ENCODE measurements at regions not wholly inside any gene's neighbourhood (a gene's known extent, or its start where the extent isn't known, plus 50 kb on each side); places are given as distances from the start of the nearest gene placed in this dataset.

GRCh38 chr7:115883629-115884028 is 146.9 kb downstream of the TFEC start:
- Mint-ChIP-seq H3K27me3 (ENCODE audit: low read depth) (peaks cover 3% of the 10 kb centered on the region), H3K27ac (no peak overlapping the region), H3K4me3 (no peak overlapping the region), H3K4me1 (ENCODE audit: low read depth) (no peaks in the 10 kb centered on the region), H3K9me3 (peaks cover 2% of the 10 kb centered on the region), H3K36me3 (ENCODE audit: low read depth) (peaks cover 2% of the 10 kb centered on the region)
- intact Hi-C loops (cut with micrococcal nuclease) = no loop called here
- CTCF ChIA-PET = no interaction called here
- DNase-seq = no peak

- no peaks in the 10 kb centered on the region for H3K27me3 Mint-ChIP-seq (ENCODE audit: low read depth)
Observed at GRCh38 chr7:115881476-115881875, 149.1 kb downstream of the TFEC start.

GRCh38 chr7:115879171-115879570 is 151.4 kb downstream of the TFEC start:
- no peaks in the 10 kb centered on the region for H3K36me3 Mint-ChIP-seq (ENCODE audit: low read depth)
- CTCF ChIA-PET = no interaction called here
- H3K27ac Mint-ChIP-seq = no peak overlapping the region
- intact Hi-C loops (cut with micrococcal nuclease) = no loop called here
- no peak for DNase-seq
- H3K9me3 Mint-ChIP-seq = no peaks in the 10 kb centered on the region
- H3K4me1 Mint-ChIP-seq (ENCODE audit: low read depth) = no peaks in the 10 kb centered on the region
- H3K27me3 Mint-ChIP-seq (ENCODE audit: low read depth) = no peaks in the 10 kb centered on the region
- H3K4me3 Mint-ChIP-seq = no peak overlapping the region

More at GRCh38 chr7:115881476-115881875, 149.1 kb downstream of the TFEC start:
- no peak for DNase-seq
- Mint-ChIP-seq H3K27ac (no peak overlapping the region), H3K4me3 (no peak overlapping the region), H3K9me3 (no peaks in the 10 kb centered on the region), H3K4me1 (ENCODE audit: low read depth) (no peaks in the 10 kb centered on the region), H3K36me3 (ENCODE audit: low read depth) (no peaks in the 10 kb centered on the region)
- intact Hi-C loops (cut with micrococcal nuclease) = no loop called here
- CTCF ChIA-PET = interaction anchor here (0.5 kb wide), 1 partner anchor 14 kb away, joined by 6 read pairs; no protein-coding TSS in a partner anchor

- no peaks in the 10 kb centered on the region for H3K36me3 Mint-ChIP-seq (ENCODE audit: low read depth)
- intact Hi-C loops (cut with micrococcal nuclease) = no loop called here
- no peak for DNase-seq
- no peak overlapping the region for H3K4me3 Mint-ChIP-seq
- no peaks in the 10 kb centered on the region for H3K9me3 Mint-ChIP-seq
- H3K27me3 Mint-ChIP-seq (ENCODE audit: low read depth) = peaks cover 2% of the 10 kb centered on the region
- H3K4me1 Mint-ChIP-seq (ENCODE audit: low read depth) = no peaks in the 10 kb centered on the region
- CTCF ChIA-PET = interaction anchor here (0.6 to 1.4 kb wide), 2 partner anchors 19 to 370 kb away, joined by 3 to 4 read pairs; no protein-coding TSS in a partner anchor
- no peak overlapping the region for H3K27ac Mint-ChIP-seq
Observed at GRCh38 chr7:115869801-115870200, 160.8 kb downstream of the TFEC start.

- CTCF ChIA-PET = interaction anchor here (0.6 kb wide), 1 partner anchor 370 kb away, joined by 4 read pairs; no protein-coding TSS in a partner anchor
Observed at GRCh38 chr7:115869190-115869589, 161.4 kb downstream of the TFEC start.

GRCh38 chr7:115868369-115868768 is 162.2 kb downstream of the TFEC start:
- DNase-seq = no peak
- intact Hi-C loops (cut with micrococcal nuclease) = no loop called here
- Mint-ChIP-seq H3K36me3 (ENCODE audit: low read depth) (no peaks in the 10 kb centered on the region), H3K4me3 (no peak overlapping the region), H3K4me1 (ENCODE audit: low read depth) (no peaks in the 10 kb centered on the region), H3K9me3 (no peaks in the 10 kb centered on the region), H3K27me3 (ENCODE audit: low read depth) (peaks cover 5% of the 10 kb centered on the region), H3K27ac (no peak overlapping the region)
- CTCF ChIA-PET = no interaction called here

More at GRCh38 chr7:115869190-115869589, 161.4 kb downstream of the TFEC start:
- no peaks in the 10 kb centered on the region for H3K9me3 Mint-ChIP-seq
- H3K4me1 Mint-ChIP-seq (ENCODE audit: low read depth) = no peaks in the 10 kb centered on the region
- H3K27ac Mint-ChIP-seq = no peak overlapping the region
- peaks cover 5% of the 10 kb centered on the region for H3K27me3 Mint-ChIP-seq (ENCODE audit: low read depth)
- intact Hi-C loops (cut with micrococcal nuclease) = no loop called here
- no peaks in the 10 kb centered on the region for H3K36me3 Mint-ChIP-seq (ENCODE audit: low read depth)
- no peak for DNase-seq
- no peak overlapping the region for H3K4me3 Mint-ChIP-seq

- DNase-seq = no peak
- intact Hi-C loops (cut with micrococcal nuclease) = no loop called here
- Mint-ChIP-seq H3K4me1 (ENCODE audit: low read depth) (no peaks in the 10 kb centered on the region), H3K27ac (no peak overlapping the region), H3K27me3 (ENCODE audit: low read depth) (peaks cover 2% of the 10 kb centered on the region), H3K4me3 (no peak overlapping the region), H3K36me3 (ENCODE audit: low read depth) (no peaks in the 10 kb centered on the region), H3K9me3 (no peaks in the 10 kb centered on the region)
- CTCF ChIA-PET = no interaction called here
Observed at GRCh38 chr7:115864082-115864481, 166.5 kb downstream of the TFEC start.

- Mint-ChIP-seq H3K36me3 (ENCODE audit: low read depth) (no peaks in the 10 kb centered on the region), H3K27ac (no peak overlapping the region), H3K9me3 (no peaks in the 10 kb centered on the region), H3K4me1 (ENCODE audit: low read depth) (no peaks in the 10 kb centered on the region), H3K27me3 (ENCODE audit: low read depth) (no peaks in the 10 kb centered on the region), H3K4me3 (no peak overlapping the region)
- no peak for DNase-seq
- intact Hi-C loops (cut with micrococcal nuclease) = loop anchor here (1.0 to 10.0 kb wide), 5 partner anchors 271 to 1825 kb away; no protein-coding TSS in a partner anchor
- CTCF ChIA-PET = interaction anchor here (0.8 to 2.2 kb wide), 3 partner anchors 19 to 1770 kb away, joined by 3 to 6 read pairs (median 3); no protein-coding TSS in a partner anchor
Observed at GRCh38 chr7:115851291-115851690, 179.3 kb downstream of the TFEC start.

GRCh38 chr7:115850774-115851173 is 179.8 kb downstream of the TFEC start:
- Mint-ChIP-seq H3K4me3 (no peak overlapping the region), H3K27ac (no peak overlapping the region), H3K27me3 (ENCODE audit: low read depth) (no peaks in the 10 kb centered on the region), H3K9me3 (no peaks in the 10 kb centered on the region), H3K4me1 (ENCODE audit: low read depth) (no peaks in the 10 kb centered on the region), H3K36me3 (ENCODE audit: low read depth) (no peaks in the 10 kb centered on the region)
- no peak for DNase-seq
- intact Hi-C loops (cut with micrococcal nuclease) = loop anchor here (1.0 to 10.0 kb wide), 5 partner anchors 272 to 1824 kb away; no protein-coding TSS in a partner anchor
- CTCF ChIA-PET = interaction anchor here (0.8 to 2.2 kb wide), 3 partner anchors 19 to 1769 kb away, joined by 3 to 6 read pairs (median 3); no protein-coding TSS in a partner anchor

- H3K36me3 Mint-ChIP-seq (ENCODE audit: low read depth) = no peaks in the 10 kb centered on the region
- H3K9me3 Mint-ChIP-seq = no peaks in the 10 kb centered on the region
- no peaks in the 10 kb centered on the region for H3K4me1 Mint-ChIP-seq (ENCODE audit: low read depth)
- CTCF ChIA-PET = no interaction called here
- no peak for DNase-seq
- no peaks in the 10 kb centered on the region for H3K27me3 Mint-ChIP-seq (ENCODE audit: low read depth)
- no peak overlapping the region for H3K4me3 Mint-ChIP-seq
- no peak overlapping the region for H3K27ac Mint-ChIP-seq
- intact Hi-C loops (cut with micrococcal nuclease) = no loop called here
Observed at GRCh38 chr7:115844857-115845256, 185.7 kb downstream of the TFEC start.

- intact Hi-C loops (cut with micrococcal nuclease) = no loop called here
- Mint-ChIP-seq H3K27me3 (ENCODE audit: low read depth) (no peaks in the 10 kb centered on the region), H3K27ac (no peak overlapping the region), H3K4me3 (no peak overlapping the region), H3K9me3 (peaks cover 2% of the 10 kb centered on the region), H3K36me3 (ENCODE audit: low read depth) (no peaks in the 10 kb centered on the region), H3K4me1 (ENCODE audit: low read depth) (no peaks in the 10 kb centered on the region)
- no peak for DNase-seq
- CTCF ChIA-PET = no interaction called here
Observed at GRCh38 chr7:115840702-115841101, 189.9 kb downstream of the TFEC start.

- CTCF ChIA-PET = no interaction called here
- intact Hi-C loops (cut with micrococcal nuclease) = no loop called here
- peaks cover 2% of the 10 kb centered on the region for H3K9me3 Mint-ChIP-seq
- no peaks in the 10 kb centered on the region for H3K36me3 Mint-ChIP-seq (ENCODE audit: low read depth)
- no peak for DNase-seq
- H3K4me3 Mint-ChIP-seq = no peak overlapping the region
- no peak overlapping the region for H3K27ac Mint-ChIP-seq
- no peaks in the 10 kb centered on the region for H3K27me3 Mint-ChIP-seq (ENCODE audit: low read depth)
- no peaks in the 10 kb centered on the region for H3K4me1 Mint-ChIP-seq (ENCODE audit: low read depth)
Observed at GRCh38 chr7:115838829-115839228, 191.7 kb downstream of the TFEC start.

- H3K4me3 Mint-ChIP-seq = no peak overlapping the region
- no peak overlapping the region for H3K27ac Mint-ChIP-seq
- no peaks in the 10 kb centered on the region for H3K27me3 Mint-ChIP-seq (ENCODE audit: low read depth)
- H3K36me3 Mint-ChIP-seq (ENCODE audit: low read depth) = no peaks in the 10 kb centered on the region
- CTCF ChIA-PET = no interaction called here
- DNase-seq = no peak
- intact Hi-C loops (cut with micrococcal nuclease) = no loop called here
- H3K9me3 Mint-ChIP-seq = no peaks in the 10 kb centered on the region
- no peaks in the 10 kb centered on the region for H3K4me1 Mint-ChIP-seq (ENCODE audit: low read depth)
Observed at GRCh38 chr7:115831371-115831770, 199.2 kb downstream of the TFEC start.

Data from activated naive CD4-positive, alpha-beta T cell treated with anti-CD3 and anti-CD28 coated beads for 36 hours (primary cell).